GM13977 (cell line): ENCODE measurements at regions not wholly inside any gene's neighbourhood (a gene's known extent, or its start where the extent isn't known, plus 50 kb on each side); places are given as distances from the start of the nearest gene placed in this dataset.

Source experiments
- DNase-seq: peaks from one replicate; pipeline ENCODE4 v3.0.0; 2012; ENCODE audit warnings: low spot score
- in situ Hi-C: fragments of 300-500 bp; cut with MboI; formaldehyde crosslinking; loops from one replicate; pipeline ENCODE4 v1.12.0; 2022; ENCODE audit warnings: low sequenced_read_pairs, low pct_unique_long_range_greater_than_20kb, mixed read lengths, inconsistent platforms; ENCODE audit not compliant: unreplicated experiment
- TF ChIP-seq, protein P1 (sequence below): IDR thresholded peaks from 2 replicates; pipeline ENCODE4 v1.5.1; 2012; ENCODE audit warnings: mild to moderate bottlenecking, control low read depth; ENCODE audit not compliant: insufficient read depth; ENCODE audit errors: extremely low read depth, missing control alignments

DNA sequence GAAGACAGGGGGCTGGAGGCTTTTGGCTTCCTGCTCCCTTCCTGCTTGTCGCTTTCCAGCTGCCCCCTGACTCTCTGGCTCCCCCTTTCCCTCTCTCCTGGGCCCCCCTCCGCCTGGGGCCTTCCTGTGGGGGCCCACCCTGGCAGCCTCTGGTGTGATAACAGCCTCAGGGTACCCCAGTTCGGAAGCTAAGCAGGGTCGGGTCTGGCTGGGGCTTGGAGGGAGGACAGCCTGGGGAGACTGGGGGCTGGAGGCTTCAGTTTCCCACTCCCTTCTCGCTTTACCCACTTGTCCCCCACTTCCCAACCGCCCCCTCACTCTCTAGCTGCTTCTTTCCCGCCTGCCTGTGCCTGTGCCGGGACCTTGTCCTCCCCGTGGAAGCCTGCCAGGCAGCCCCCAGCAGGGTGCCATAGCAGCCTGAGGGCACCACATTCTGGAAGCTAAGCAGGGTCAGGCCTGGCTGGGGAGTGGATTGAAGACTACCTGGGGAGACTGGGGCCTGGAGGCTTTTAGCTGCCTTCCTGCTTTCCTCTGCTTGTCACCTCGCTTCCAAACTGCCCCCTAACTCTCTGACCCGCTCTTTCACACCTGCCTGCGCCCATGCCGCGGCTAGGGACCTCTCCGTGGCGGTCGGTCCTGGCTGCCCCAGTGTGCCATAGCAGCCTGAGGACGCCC is 2275.5 kb downstream of the TP53TG3F start:
- TF ChIP-seq, protein P1, sequence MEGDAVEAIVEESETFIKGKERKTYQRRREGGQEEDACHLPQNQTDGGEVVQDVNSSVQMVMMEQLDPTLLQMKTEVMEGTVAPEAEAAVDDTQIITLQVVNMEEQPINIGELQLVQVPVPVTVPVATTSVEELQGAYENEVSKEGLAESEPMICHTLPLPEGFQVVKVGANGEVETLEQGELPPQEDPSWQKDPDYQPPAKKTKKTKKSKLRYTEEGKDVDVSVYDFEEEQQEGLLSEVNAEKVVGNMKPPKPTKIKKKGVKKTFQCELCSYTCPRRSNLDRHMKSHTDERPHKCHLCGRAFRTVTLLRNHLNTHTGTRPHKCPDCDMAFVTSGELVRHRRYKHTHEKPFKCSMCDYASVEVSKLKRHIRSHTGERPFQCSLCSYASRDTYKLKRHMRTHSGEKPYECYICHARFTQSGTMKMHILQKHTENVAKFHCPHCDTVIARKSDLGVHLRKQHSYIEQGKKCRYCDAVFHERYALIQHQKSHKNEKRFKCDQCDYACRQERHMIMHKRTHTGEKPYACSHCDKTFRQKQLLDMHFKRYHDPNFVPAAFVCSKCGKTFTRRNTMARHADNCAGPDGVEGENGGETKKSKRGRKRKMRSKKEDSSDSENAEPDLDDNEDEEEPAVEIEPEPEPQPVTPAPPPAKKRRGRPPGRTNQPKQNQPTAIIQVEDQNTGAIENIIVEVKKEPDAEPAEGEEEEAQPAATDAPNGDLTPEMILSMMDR = no peak

GRCh38 chr16:35735403-35736251 is 2276.2 kb downstream of the TP53TG3F start:
- TF ChIP-seq, protein P1 = no peak
- in situ Hi-C loops = no loop called here
- DNase-seq = no peak

More for the DNA sequence above, 2275.5 kb downstream of the TP53TG3F start:
- DNase-seq = no peak
- in situ Hi-C loops = no loop called here

DNA sequence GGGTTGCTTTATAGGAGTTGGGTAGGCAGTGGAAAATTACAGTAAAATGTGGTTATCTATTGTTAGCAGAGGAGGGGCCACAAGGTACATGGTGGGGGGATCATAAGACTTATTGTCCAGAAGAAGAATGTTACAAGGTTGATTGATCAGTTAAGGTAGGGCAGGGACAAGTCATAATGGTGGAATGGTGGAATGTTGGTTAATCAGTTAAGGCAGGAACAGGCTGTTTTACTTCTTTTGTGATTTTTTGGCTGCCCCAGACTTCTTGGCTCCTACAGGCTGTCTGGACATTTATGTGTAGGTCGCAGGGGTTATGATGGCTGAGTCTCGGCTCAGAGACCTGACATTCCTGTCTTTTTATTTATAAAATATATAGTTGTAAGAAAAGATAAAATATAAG is 2277.1 kb downstream of the TP53TG3F start:
- TF ChIP-seq, protein P1 = no peak
- DNase-seq = no peak
- in situ Hi-C loops = no loop called here

DNA sequence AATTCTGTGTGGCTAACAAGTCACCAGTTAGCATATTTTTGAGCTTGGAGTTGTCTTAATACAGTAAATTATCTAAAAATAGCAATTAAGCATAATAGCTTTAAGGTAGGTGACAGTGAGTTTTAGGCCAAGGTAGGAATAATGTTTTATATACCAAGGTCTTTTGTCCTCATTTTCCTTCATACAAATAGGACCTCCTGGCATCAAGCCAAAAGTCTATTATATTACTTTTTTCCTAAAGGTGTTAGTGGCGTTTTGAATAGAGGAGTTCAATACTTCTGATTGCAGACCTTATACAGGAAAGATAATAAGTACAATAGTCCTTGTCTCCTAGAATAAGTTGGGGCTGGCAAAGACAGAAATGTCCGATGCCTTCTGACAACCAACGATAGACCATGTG is 2277.7 kb downstream of the TP53TG3F start:
- DNase-seq = no peak
- TF ChIP-seq, protein P1 = no peak
- in situ Hi-C loops = no loop called here

DNA sequence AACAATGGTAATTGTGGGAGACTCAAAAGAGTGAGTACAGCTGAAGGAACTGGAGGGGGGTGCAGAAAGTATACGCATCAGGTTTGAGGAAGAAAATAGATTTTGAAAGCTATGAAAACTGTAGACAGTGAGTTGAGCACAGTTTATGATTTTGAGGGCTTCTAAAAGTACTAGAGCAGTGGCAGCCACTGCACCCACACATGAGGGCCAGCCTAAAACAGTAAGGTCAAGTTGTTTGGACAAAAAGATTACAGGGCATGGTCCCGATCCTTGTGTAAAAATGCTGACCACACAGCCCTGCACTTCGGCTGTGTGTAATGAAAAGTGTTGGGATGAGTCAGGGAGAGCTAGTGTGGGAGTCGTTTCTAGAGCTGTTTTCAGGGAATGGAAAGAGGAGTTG is 2282.1 kb downstream of the TP53TG3F start:
- DNase-seq = no peak
- TF ChIP-seq, protein P1 = no peak
- in situ Hi-C loops = no loop called here

GRCh38 chr16:35743101-35743692 is 2283.8 kb downstream of the TP53TG3F start:
- in situ Hi-C loops = no loop called here
- no peak for DNase-seq
- TF ChIP-seq, protein P1 = no peak
